Keratinocyte (primary cell): ENCODE measurements at regions not wholly inside any gene's neighbourhood (a gene's known extent, or its start where the extent isn't known, plus 50 kb on each side); places are given as distances from the start of the nearest gene placed in this dataset.

ENCODE experiments used
- DNase-seq: peaks from one replicate; pipeline ENCODE4 v3.0.0-alpha.2; 2011; ENCODE audit warnings: low read depth, missing footprints, low spot score
- FAIRE-seq: peaks from 2 replicates; lab custom pipeline; 2011; peaks lifted over from hg19 to GRCh38; lab: Jason Lieb, UNC
- H2AFZ ChIP-seq: 2 replicates; pipeline ENCODE4 v1.6.0; 2012; ENCODE audit warnings: low read length, control low read depth, inconsistent platforms; ENCODE audit not compliant: control insufficient read depth
- H3K27ac ChIP-seq: 2 replicates; pipeline ENCODE4 v1.5.1; 2011; ENCODE audit warnings: low read length; ENCODE audit not compliant: control insufficient read depth, insufficient read depth
- H3K27me3 ChIP-seq: 3 replicates; pipeline ENCODE4 v1.6.0; 2011; ENCODE audit warnings: low read length; ENCODE audit not compliant: control insufficient read depth, insufficient read depth; ENCODE audit errors: extremely low read depth
- H3K36me3 ChIP-seq, 2 experiments: 2 replicates in 1 of 2; 3 replicates in 1 of 2; pipeline ENCODE4 v1.5.1; 2011; ENCODE audit warnings: low read length in 2 of 2, mild to moderate bottlenecking in 1 of 2; ENCODE audit not compliant: control insufficient read depth in 2 of 2, insufficient read depth in 2 of 2; ENCODE audit errors: extremely low read depth in 1 of 2
- H3K4me1 ChIP-seq: 3 replicates; pipeline ENCODE4 v1.5.1; 2011; ENCODE audit warnings: low read length; ENCODE audit not compliant: control insufficient read depth, insufficient read depth; ENCODE audit errors: extremely low read depth
- H3K4me2 ChIP-seq: 3 replicates; pipeline ENCODE4 v1.6.0; 2011; ENCODE audit warnings: low read depth, low read length; ENCODE audit not compliant: control insufficient read depth, insufficient read depth; ENCODE audit errors: extremely low read depth
- H3K4me3 ChIP-seq, 3 experiments: fragments of 200-600 bp in 1 of 3; sonication (generic) in 1 of 3; 2 replicates in 2 of 3; 3 replicates in 1 of 3; pipeline ENCODE4 v1.5.1; 2011 to 2016; ENCODE audit warnings: low read length in 3 of 3, mild to moderate bottlenecking in 3 of 3, control low read depth in 2 of 3, inconsistent platforms in 1 of 3, low read depth in 1 of 3, mixed read lengths in 1 of 3, mixed run types in 1 of 3, moderate library complexity in 1 of 3; ENCODE audit not compliant: control insufficient read depth in 2 of 3, insufficient read depth in 2 of 3; ENCODE audit errors: extremely low read depth in 1 of 3
- H3K79me2 ChIP-seq: 2 replicates; pipeline ENCODE4 v1.6.0; 2012; ENCODE audit warnings: low read length; ENCODE audit not compliant: control insufficient read depth, insufficient read depth
- H3K9ac ChIP-seq: 3 replicates; pipeline ENCODE4 v1.6.0; 2011; ENCODE audit warnings: low read length; ENCODE audit not compliant: control insufficient read depth, insufficient read depth; ENCODE audit errors: extremely low read depth
- H3K9me1 ChIP-seq: 3 replicates; pipeline ENCODE4 v1.6.0; 2011; ENCODE audit warnings: low read length; ENCODE audit not compliant: control insufficient read depth, insufficient read depth; ENCODE audit errors: extremely low read depth
- H3K9me3 ChIP-seq: 2 replicates; pipeline ENCODE4 v1.5.1; 2012; ENCODE audit warnings: low read depth, low read length; ENCODE audit not compliant: control insufficient read depth
- H4K20me1 ChIP-seq: 3 replicates; pipeline ENCODE4 v1.6.0; 2011; ENCODE audit warnings: low read length; ENCODE audit not compliant: control insufficient read depth, insufficient read depth; ENCODE audit errors: extremely low read depth
- CTCF ChIP-seq, 3 experiments: IDR thresholded peaks in 1 of 3; conservative IDR thresholded peaks in 1 of 3; optimal IDR thresholded peaks in 1 of 3; 2 replicates in 2 of 3; 3 replicates in 1 of 3; pipeline versions ENCODE3 to v1.5.1; 2011; ENCODE audit warnings: low read length in 3 of 3, mild to moderate bottlenecking in 3 of 3, moderate library complexity in 2 of 3, control low read depth in 1 of 3, inconsistent platforms in 1 of 3; ENCODE audit not compliant: insufficient read depth in 2 of 3; ENCODE audit errors: extremely low read depth in 1 of 3
- EZH2 ChIP-seq: IDR thresholded peaks from one replicate; pipeline ENCODE4 v1.6.1; 2012; ENCODE audit warnings: inconsistent platforms, mild to moderate bottlenecking, low read length, moderate library complexity
- dilution Hi-C: fragments of 300-500 bp; cut with MboI; formaldehyde crosslinking; loops from one replicate; pipeline ENCODE4 v1.7.0; 2020; ENCODE audit warnings: low sequenced_read_pairs; ENCODE audit not compliant: extremely low pct_ligation_motif_present

- no peaks in the 10 kb centered on the region for H3K36me3 ChIP-seq
- no peaks in the 10 kb centered on the region for H3K79me2 ChIP-seq
- peak overlapping the region; percentile 26 to 66 (median 55) for H3K4me3 ChIP-seq
- peaks cover 3% of the 10 kb centered on the region for H3K9me3 ChIP-seq
- no peak overlapping the region for H3K27ac ChIP-seq
- dilution Hi-C loops: no loop called here
- peaks cover 18% of the 10 kb centered on the region for H3K4me1 ChIP-seq
- H4K20me1 ChIP-seq: no peaks in the 10 kb centered on the region
- H3K4me2 ChIP-seq: peak overlapping the region; percentile 89
- no peak overlapping the region for H3K9ac ChIP-seq
- no peak for FAIRE-seq
- no peak for DNase-seq
- no peaks in the 10 kb centered on the region for H3K9me1 ChIP-seq
- no peak for TF ChIP-seq EZH2
- no peak for TF ChIP-seq CTCF (optimal IDR thresholded peaks at IDR 0.05 in 1 of 3, IDR thresholded peaks at IDR 0.05 in 1 of 3, conservative IDR thresholded peaks at IDR 0.05 in 1 of 3; ENCODE audit: extremely low read depth in 1 of 3, insufficient read depth in 2 of 3, low read length in 3 of 3)
- peaks cover 77% of the 10 kb centered on the region for H3K27me3 ChIP-seq
- peak overlapping the region; percentile 68 for H2AFZ ChIP-seq
Measured at GRCh38 chr13:50130123-50130946, 115.1 kb downstream of the KCNRG start.

GRCh38 chr13:50131920-50132903, 117.0 kb downstream of the KCNRG start:
- no peak overlapping the region for H3K4me2 ChIP-seq
- H3K27me3 ChIP-seq: peaks cover 67% of the 10 kb centered on the region
- no peak for DNase-seq
- dilution Hi-C loops: no loop called here
- H3K36me3 ChIP-seq: no peaks in the 10 kb centered on the region
- no peaks in the 10 kb centered on the region for H3K79me2 ChIP-seq
- H2AFZ ChIP-seq: no peak overlapping the region
- no peaks in the 10 kb centered on the region for H3K9me1 ChIP-seq
- no peak for TF ChIP-seq CTCF (optimal IDR thresholded peaks at IDR 0.05 in 1 of 3, IDR thresholded peaks at IDR 0.05 in 1 of 3, conservative IDR thresholded peaks at IDR 0.05 in 1 of 3; ENCODE audit: extremely low read depth in 1 of 3, insufficient read depth in 2 of 3, low read length in 3 of 3)
- TF ChIP-seq EZH2: peak; percentile 34
- H4K20me1 ChIP-seq: no peaks in the 10 kb centered on the region
- peaks cover 3% of the 10 kb centered on the region for H3K9me3 ChIP-seq
- no peak for FAIRE-seq
- no peak overlapping the region for H3K27ac ChIP-seq
- no peak overlapping the region for H3K4me3 ChIP-seq
- H3K9ac ChIP-seq: no peak overlapping the region
- H3K4me1 ChIP-seq: peaks cover 9% of the 10 kb centered on the region
